ENCODE measurements at regions not wholly inside any gene's neighbourhood (a gene's known extent, or its start where the extent isn't known, plus 50 kb on each side); places are given as distances from the start of the nearest gene placed in this dataset.

DNA sequence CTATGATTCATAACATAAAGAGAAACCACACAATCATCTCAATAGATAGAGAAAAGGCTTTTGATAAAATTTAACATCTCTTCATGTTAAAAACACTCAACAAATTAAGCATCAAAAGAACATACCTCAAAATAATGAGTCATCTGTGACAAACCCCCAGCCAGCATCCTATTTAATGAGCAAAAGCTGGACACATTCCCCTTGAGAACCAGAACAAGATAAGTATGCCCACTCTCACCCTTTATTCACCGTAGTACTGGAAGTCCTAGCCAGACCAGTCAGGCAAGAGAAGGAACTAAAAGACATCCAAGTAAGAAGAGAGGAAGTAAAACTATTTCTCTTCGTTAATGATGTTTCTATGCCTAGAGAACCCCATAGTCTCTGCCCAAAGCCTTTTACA is 507.2 kb downstream of the PABPC4L start:
- TF ChIP-seq, protein P1, sequence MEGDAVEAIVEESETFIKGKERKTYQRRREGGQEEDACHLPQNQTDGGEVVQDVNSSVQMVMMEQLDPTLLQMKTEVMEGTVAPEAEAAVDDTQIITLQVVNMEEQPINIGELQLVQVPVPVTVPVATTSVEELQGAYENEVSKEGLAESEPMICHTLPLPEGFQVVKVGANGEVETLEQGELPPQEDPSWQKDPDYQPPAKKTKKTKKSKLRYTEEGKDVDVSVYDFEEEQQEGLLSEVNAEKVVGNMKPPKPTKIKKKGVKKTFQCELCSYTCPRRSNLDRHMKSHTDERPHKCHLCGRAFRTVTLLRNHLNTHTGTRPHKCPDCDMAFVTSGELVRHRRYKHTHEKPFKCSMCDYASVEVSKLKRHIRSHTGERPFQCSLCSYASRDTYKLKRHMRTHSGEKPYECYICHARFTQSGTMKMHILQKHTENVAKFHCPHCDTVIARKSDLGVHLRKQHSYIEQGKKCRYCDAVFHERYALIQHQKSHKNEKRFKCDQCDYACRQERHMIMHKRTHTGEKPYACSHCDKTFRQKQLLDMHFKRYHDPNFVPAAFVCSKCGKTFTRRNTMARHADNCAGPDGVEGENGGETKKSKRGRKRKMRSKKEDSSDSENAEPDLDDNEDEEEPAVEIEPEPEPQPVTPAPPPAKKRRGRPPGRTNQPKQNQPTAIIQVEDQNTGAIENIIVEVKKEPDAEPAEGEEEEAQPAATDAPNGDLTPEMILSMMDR (IDR thresholded peaks at IDR 0.05; ENCODE audit: low read depth, low read length, missing control alignments): no peak
- no peak for DNase-seq (ENCODE audit: extremely low read depth, low read depth)
- no peak overlapping the region for H3K4me3 ChIP-seq (replicated peaks; ENCODE audit: low read depth, low read length)

DNA sequence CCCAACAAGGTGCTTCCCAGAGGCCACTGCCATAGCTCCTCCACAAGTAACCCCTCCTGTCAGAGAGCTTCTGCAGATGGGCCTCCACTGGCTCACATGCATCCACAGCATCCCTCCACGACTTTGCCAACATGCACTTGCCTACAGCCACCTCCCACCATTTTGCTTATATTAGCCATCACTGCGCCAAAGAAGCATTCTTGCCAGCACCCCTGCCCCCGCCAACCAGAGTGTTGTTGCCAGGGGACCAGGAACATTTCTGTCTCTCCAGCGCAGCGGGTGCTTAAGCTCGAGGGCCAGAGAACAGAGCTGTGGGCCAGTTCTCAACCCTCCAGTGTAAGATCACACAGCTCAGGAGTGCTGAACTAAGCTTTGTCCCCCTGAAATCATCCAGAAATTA is 517.6 kb downstream of the PABPC4L start:
- no peak for DNase-seq (ENCODE audit: extremely low read depth, low read depth)
- no peak overlapping the region for H3K4me3 ChIP-seq (replicated peaks; ENCODE audit: low read depth, low read length)
- TF ChIP-seq, protein P1 (IDR thresholded peaks at IDR 0.05; ENCODE audit: low read depth, low read length, missing control alignments): no peak

DNA sequence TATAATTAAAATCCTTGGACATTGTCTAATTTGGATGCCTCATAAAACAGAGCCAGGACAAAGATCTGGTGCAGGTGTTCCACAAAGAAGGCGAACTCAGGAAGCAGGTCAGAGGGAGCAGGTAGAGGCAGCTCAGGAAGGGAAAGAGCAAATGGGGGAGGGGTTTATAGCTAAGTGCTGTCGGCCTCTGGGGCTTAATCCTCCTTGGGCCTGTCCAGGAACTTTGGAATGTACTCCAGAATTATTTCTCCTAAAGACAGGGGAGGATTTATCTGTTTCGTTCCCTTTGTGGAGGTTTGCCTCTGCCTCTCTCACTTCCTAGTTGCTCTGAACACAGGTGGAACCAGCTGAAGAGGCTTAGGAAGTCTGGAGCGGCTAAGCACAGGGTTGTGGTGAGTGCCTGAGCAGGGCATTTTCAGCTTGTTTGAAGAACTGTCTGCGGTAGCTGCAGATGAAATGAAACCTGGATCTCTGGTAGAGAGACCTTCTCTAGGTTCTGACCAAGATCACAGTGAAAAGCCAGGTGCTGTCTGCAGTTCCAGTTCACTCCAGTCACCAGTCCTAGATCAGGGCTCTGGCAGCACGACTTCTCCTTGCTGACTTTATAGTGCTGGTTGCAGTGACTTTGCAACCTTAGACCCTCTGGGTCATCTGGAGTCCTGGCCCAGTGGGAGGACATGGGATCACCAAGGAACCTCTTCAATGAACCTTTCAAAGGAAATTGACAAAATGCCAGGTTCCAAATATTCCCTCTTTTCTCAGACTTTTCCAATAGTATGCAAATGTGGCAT is 519.2 kb downstream of the PCDH10 start:
- H3K4me3 ChIP-seq (replicated peaks; ENCODE audit: low read depth, low read length): no peak overlapping the region
- DNase-seq (ENCODE audit: extremely low read depth, low read depth): no peak
- TF ChIP-seq, protein P1 (IDR thresholded peaks at IDR 0.05; ENCODE audit: low read depth, low read length, missing control alignments): no peak

DNA sequence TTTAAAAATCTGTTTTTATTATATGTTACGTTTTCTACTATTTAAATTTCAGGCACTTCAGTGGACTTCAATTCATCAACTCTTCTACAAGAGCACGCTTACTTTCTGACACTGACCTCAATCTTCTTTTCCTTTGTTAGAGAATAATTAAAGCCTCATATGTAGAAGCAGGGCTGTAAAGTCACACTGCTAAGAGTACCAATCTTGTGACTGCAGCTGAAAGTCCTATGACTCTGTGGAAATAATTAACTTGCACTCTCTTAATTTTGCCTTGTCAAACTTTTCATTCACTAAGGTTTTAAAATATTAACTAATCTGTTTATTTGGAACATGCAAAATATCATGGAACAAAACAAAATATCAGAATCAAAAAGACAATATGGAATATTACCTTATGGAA is 498.1 kb downstream of the PCDH10 start:
- no peak for DNase-seq (ENCODE audit: extremely low read depth, low read depth)
- no peak overlapping the region for H3K4me3 ChIP-seq (replicated peaks; ENCODE audit: low read depth, low read length)
- TF ChIP-seq, protein P1 (IDR thresholded peaks at IDR 0.05; ENCODE audit: low read depth, low read length, missing control alignments): no peak

DNA sequence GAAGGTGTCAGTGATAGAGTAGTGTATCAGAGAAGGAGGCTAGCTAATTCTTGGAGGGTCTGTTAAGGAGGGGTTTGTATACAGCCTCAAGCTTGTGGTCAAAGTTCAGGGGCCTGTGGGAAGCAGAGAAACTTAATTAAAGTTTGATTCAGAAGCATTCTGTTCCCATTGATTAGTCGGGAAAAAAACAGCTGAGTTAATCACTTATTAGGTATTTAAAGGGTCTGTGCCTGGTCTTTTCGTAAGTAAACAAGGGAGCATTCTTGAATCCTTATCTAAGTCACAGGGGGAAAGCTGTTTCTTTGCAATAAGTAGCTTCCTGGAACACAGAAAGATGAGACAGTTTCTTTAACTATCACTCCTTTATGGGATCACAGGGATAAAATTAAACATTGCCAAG is 492.1 kb downstream of the PCDH10 start:
- no peak for DNase-seq (ENCODE audit: extremely low read depth, low read depth)
- TF ChIP-seq, protein P1 (IDR thresholded peaks at IDR 0.05; ENCODE audit: low read depth, low read length, missing control alignments): no peak
- H3K4me3 ChIP-seq (replicated peaks; ENCODE audit: low read depth, low read length): no peak overlapping the region

DNA sequence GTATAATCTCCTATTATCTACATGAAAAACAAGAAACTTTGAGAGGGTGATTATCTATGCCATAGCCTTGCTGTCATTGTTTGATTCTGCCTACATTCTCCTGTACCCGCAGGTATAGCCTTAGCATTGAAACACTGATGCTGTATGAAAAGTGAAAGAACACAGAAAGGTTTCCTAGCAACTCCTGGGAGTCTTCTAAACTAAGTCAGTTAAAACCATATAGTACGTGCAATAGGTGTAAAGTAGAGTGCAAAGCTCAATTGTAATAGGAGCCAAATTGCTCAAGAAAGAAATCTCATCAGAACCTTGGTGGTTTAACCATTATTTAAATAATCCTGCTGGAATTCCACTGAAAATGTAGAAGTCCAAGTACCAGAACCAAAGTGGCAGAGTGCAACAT is 489.7 kb downstream of the PCDH10 start:
- no peak for DNase-seq (ENCODE audit: extremely low read depth, low read depth)
- TF ChIP-seq, protein P1 (IDR thresholded peaks at IDR 0.05; ENCODE audit: low read depth, low read length, missing control alignments): no peak
- no peak overlapping the region for H3K4me3 ChIP-seq (replicated peaks; ENCODE audit: low read depth, low read length)

DNA sequence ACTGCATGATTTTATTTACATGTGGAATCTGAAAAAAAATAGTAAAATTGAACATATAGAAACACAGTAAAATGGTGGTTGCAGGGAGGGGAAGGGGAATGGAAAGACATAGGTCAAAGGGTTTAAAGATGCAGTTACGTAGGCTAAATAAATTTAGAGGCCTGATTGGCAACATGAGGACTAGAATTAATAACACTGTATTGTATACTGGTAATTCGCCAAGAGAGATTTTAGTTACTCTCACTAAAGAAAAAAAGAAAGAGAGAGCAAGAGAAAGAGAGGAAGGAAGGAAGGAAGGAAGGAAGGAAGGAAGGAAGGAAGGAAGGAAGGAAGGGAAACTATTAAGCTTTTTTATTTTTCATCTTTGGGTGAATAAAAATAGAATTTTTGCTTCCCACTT is 488.1 kb downstream of the PCDH10 start:
- no peak for DNase-seq (ENCODE audit: extremely low read depth, low read depth)
- no peak overlapping the region for H3K4me3 ChIP-seq (replicated peaks; ENCODE audit: low read depth, low read length)
- TF ChIP-seq, protein P1 (IDR thresholded peaks at IDR 0.05; ENCODE audit: low read depth, low read length, missing control alignments): no peak

Measured in HFF-Myc (cell line).